Psoas muscle (tissue), 7 donors: ENCODE measurements at regions not wholly inside any gene's neighbourhood (a gene's known extent, or its start where the extent isn't known, plus 50 kb on each side); places are given as distances from the start of the nearest gene placed in this dataset.

Experiments used
- ATAC-seq, 4 donors: fragments of 200-7000 bp; cut with Tn5 transposase; one replicate each; pipeline ENCODE4 v1.9.1; 2020; ENCODE audit warnings: moderate library complexity in 3 of 4, mild to moderate bottlenecking in 2 of 4
- DNase-seq, 2 donors: peaks; one replicate each; pipeline ENCODE4 v3.0.0-alpha.2; 2020
- H3K27ac ChIP-seq: fragments of 200-600 bp; one replicate; pipeline ENCODE4 v1.8.0; 2022
- H3K27me3 ChIP-seq, 3 donors: fragments of 200-600 bp in 1 of 3; one replicate each; pipeline versions ENCODE4 v1.6.1 to v1.8.0; 2013 to 2022; ENCODE audit warnings: low read length in 2 of 3, mild to moderate bottlenecking in 2 of 3, moderate library complexity in 1 of 3; ENCODE audit not compliant: insufficient read depth in 3 of 3
- H3K36me3 ChIP-seq, 2 donors: fragments of 200-600 bp in 1 of 2; one replicate each; pipeline versions ENCODE4 v1.6.1 to v1.8.0; 2013 to 2022; ENCODE audit warnings: low read depth in 1 of 2, mild to moderate bottlenecking in 1 of 2, moderate library complexity in 1 of 2; ENCODE audit not compliant: insufficient read depth in 1 of 2
- H3K4me1 ChIP-seq: fragments of 200-600 bp; one replicate; pipeline ENCODE4 v1.8.0; 2022
- H3K4me3 ChIP-seq: fragments of 200-600 bp; one replicate; pipeline ENCODE4 v1.8.0; 2022; ENCODE audit warnings: mild to moderate bottlenecking
- H3K9me3 ChIP-seq: fragments of 200-600 bp; one replicate; pipeline ENCODE4 v1.8.0; 2022
- WGBS, 3 donors: extraction: QIAGEN DNeasy Blood & Tissue Kit; methylation state at CpG; one replicate each; pipeline versions ENCODE4 v1.1.6 to v1.1.7; 2013; 5-methylcytosine and 5-hydroxymethylcytosine counted together
- intact Hi-C, 2 donors: fragments of 100-400 bp; cut with DNase I; formaldehyde crosslinking; loops; one replicate each; pipeline versions ENCODE4 v1.11.0 to v1.14.2; 2022
- TF ChIP-seq, protein P1 (sequence below): fragments of 200-600 bp; IDR thresholded peaks from one replicate; pipeline ENCODE4 v1.8.0; 2022; ENCODE audit warnings: antibody characterized with exemption
- donor health status: healthy with polysubstance abuse.
- donor health status: DM: no; HTN: no; CAD: no; lungs with moderate emphysema.
- donor health status: Bipolar disorder and iron deficiency.
- donor health status: healthy.
- donor health status: DM: yes; HTN: yes; CAD: no.
- donor health status: DM: no; HTN: no; CAD: no.
- donor health status: DM: yes; HTN: yes; CAD: no.

GRCh38 chr15:95757171-95757570 is 573.3 kb upstream of the NR2F2 start:
- intact Hi-C loops: no loop called here
- ATAC-seq: no peak
- no peak overlapping the region for H3K27ac ChIP-seq
- DNase-seq: no peak
- 95 to 100% (median 97%) methylated on average over 2 of the region's 2 CpGs for WGBS, 3 donors
- H3K36me3 ChIP-seq: no peaks in the 10 kb centered on the region
- TF ChIP-seq, protein P1, sequence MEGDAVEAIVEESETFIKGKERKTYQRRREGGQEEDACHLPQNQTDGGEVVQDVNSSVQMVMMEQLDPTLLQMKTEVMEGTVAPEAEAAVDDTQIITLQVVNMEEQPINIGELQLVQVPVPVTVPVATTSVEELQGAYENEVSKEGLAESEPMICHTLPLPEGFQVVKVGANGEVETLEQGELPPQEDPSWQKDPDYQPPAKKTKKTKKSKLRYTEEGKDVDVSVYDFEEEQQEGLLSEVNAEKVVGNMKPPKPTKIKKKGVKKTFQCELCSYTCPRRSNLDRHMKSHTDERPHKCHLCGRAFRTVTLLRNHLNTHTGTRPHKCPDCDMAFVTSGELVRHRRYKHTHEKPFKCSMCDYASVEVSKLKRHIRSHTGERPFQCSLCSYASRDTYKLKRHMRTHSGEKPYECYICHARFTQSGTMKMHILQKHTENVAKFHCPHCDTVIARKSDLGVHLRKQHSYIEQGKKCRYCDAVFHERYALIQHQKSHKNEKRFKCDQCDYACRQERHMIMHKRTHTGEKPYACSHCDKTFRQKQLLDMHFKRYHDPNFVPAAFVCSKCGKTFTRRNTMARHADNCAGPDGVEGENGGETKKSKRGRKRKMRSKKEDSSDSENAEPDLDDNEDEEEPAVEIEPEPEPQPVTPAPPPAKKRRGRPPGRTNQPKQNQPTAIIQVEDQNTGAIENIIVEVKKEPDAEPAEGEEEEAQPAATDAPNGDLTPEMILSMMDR: no peak
- H3K27me3 ChIP-seq: no peaks in the 10 kb centered on the region
- no peaks in the 10 kb centered on the region for H3K9me3 ChIP-seq
- H3K4me1 ChIP-seq: no peaks in the 10 kb centered on the region
- no peak overlapping the region for H3K4me3 ChIP-seq

- 86 to 91% (median 90%) methylated on average over 1 of the region's 1 CpG for WGBS, 3 donors
- ATAC-seq: no peak
- TF ChIP-seq, protein P1: no peak
These were observed 572.0 kb upstream of the NR2F2 start for GRCh38 chr15:95758451-95758850.

DNA sequence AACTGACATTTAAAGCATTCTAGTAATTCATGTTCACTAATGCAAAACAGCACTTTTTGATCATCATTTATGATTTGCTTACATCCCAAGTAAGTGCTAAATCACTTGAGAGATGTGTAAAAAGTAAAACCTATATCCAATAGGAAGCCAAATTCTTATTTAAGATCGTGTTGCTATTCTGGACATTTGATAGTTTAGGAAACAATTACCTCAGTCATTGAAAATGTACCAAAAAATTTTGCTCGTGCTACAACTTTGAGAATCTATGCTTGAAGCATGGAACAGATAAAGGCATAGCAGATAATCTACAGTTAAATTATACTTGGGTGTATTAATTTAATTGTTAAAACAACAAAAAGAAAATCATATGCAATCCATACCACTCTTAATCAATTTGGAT is 571.6 kb upstream of the NR2F2 start:
- Histone ChIP-seq H3K9me3 (no peaks in the 10 kb centered on the region), H3K4me1 (no peaks in the 10 kb centered on the region), H3K36me3 (no peaks in the 10 kb centered on the region), H3K27me3 (no peaks in the 10 kb centered on the region), H3K27ac (no peak overlapping the region), H3K4me3 (no peak overlapping the region)
- TF ChIP-seq, protein P1: no peak
- 17 to 21% (median 20%) methylated on average over 2 of the region's 2 CpGs for WGBS, 3 donors
- ATAC-seq (no peak), DNase-seq (no peak)
- intact Hi-C loops: no loop called here

More at GRCh38 chr15:95758451-95758850, 572.0 kb upstream of the NR2F2 start:
- Histone ChIP-seq H3K4me3 (no peak overlapping the region), H3K36me3 (no peaks in the 10 kb centered on the region), H3K27ac (no peak overlapping the region), H3K4me1 (no peaks in the 10 kb centered on the region), H3K27me3 (no peaks in the 10 kb centered on the region), H3K9me3 (no peaks in the 10 kb centered on the region)
- intact Hi-C loops: no loop called here
- no peak for DNase-seq

- TF ChIP-seq, protein P1: no peak
- ATAC-seq (peak in 2 of 4 donors; percentile 37 to 49), DNase-seq (peak in 1 of 2 donors; percentile 12)
- Histone ChIP-seq H3K27ac (no peak overlapping the region), H3K9me3 (no peaks in the 10 kb centered on the region), H3K36me3 (no peaks in the 10 kb centered on the region), H3K27me3 (no peaks in the 10 kb centered on the region), H3K4me1 (no peaks in the 10 kb centered on the region), H3K4me3 (no peak overlapping the region)
- whole genome bisulfite sequencing, 3 donors: 50 to 57% (median 53%) methylated on average over 5 of the region's 5 CpGs
- intact Hi-C loops: no loop called here
These were observed 570.0 kb upstream of the NR2F2 start for GRCh38 chr15:95760508-95760907.

DNA sequence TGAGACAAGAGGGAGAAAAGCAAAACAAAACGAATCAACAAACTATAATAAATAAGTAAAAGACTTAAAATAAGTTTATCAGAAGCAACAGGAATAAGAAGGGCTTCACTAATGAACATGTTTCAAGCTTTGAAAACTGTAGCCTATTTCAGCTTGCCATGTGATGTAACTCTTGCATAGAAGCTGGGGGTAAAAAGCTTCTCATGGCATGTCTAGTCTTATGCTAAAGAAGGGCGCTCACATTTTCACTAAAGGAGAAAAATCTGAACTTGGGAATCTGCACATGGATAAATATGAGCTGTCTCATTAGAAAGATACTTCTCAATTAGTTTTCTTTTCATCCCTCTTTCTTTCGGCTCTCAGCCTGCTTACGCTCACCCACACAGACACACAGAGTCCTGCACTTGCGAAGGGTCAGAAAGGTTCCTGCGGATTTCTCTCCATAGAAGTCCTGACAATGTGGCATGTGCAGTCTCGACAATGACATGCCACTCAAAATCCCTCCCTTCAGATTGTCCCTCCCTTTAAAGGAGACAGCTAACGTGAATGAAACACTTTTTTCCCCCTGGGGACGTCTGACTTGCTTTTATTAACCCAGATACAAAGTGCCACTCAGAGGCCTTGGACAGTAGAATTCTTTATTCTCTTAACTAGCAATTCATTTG is 568.9 kb upstream of the NR2F2 start:
- TF ChIP-seq, protein P1: no peak
- ATAC-seq (no peak), DNase-seq (no peak)
- no peak overlapping the region for H3K4me3 ChIP-seq
- H3K27me3 ChIP-seq: no peaks in the 10 kb centered on the region
- H3K9me3 ChIP-seq: no peaks in the 10 kb centered on the region
- intact Hi-C loops: no loop called here
- no peaks in the 10 kb centered on the region for H3K36me3 ChIP-seq
- no peak overlapping the region for H3K27ac ChIP-seq
- no peaks in the 10 kb centered on the region for H3K4me1 ChIP-seq
- 63 to 72% (median 71%) methylated on average over 9 of the region's 9 CpGs for WGBS, 3 donors
